Liver (tissue), 8 donors: ENCODE measurements at regions not wholly inside any gene's neighbourhood (a gene's known extent, or its start where the extent isn't known, plus 50 kb on each side); places are given as distances from the start of the nearest gene placed in this dataset.

Source experiments
- DNase-seq: peaks from one replicate; pipeline ENCODE4 v3.0.0-alpha.2; 2017; ENCODE audit warnings: low spot score
- H3K27ac ChIP-seq, 2 donors: one replicate each; pipeline ENCODE4 v1.7.0; 2013; ENCODE audit warnings: inconsistent platforms in 2 of 2, low read length in 2 of 2, control low read depth in 1 of 2, low read depth in 1 of 2, mild to moderate bottlenecking in 1 of 2
- H3K27me3 ChIP-seq, 4 donors: one replicate each; pipeline versions ENCODE4 v1.6.1 to v1.7.0; 2013; ENCODE audit warnings: low read length in 3 of 4, inconsistent platforms in 1 of 4, mild to moderate bottlenecking in 1 of 4, moderate library complexity in 1 of 4; ENCODE audit not compliant: control insufficient read depth in 4 of 4, insufficient read depth in 4 of 4
- H3K36me3 ChIP-seq, 4 donors: one replicate each; pipeline versions ENCODE4 v1.6.1 to v1.7.0; 2013; ENCODE audit warnings: low read length in 3 of 4, mild to moderate bottlenecking in 3 of 4, low read depth in 1 of 4, moderate library complexity in 1 of 4; ENCODE audit not compliant: control insufficient read depth in 4 of 4, insufficient read depth in 3 of 4
- H3K4me1 ChIP-seq, 4 donors: one replicate each; pipeline versions ENCODE4 v1.6.1 to v1.7.0; 2013; ENCODE audit warnings: low read length in 3 of 4, mild to moderate bottlenecking in 3 of 4, moderate library complexity in 1 of 4; ENCODE audit not compliant: control insufficient read depth in 4 of 4, insufficient read depth in 4 of 4
- H3K4me3 ChIP-seq, 3 donors: one replicate each; pipeline versions ENCODE4 v1.6.1 to v1.7.0; 2013; ENCODE audit warnings: low read length in 3 of 3, control low read depth in 1 of 3, low read depth in 1 of 3, mild to moderate bottlenecking in 1 of 3
- H3K9ac ChIP-seq, 2 donors: one replicate each; pipeline ENCODE4 v1.7.0; 2013; ENCODE audit warnings: low read length in 2 of 2, mild to moderate bottlenecking in 2 of 2, moderate library complexity in 2 of 2, control low read depth in 1 of 2, low read depth in 1 of 2
- H3K9me3 ChIP-seq, 4 donors: one replicate each; pipeline versions ENCODE4 v1.6.1 to v1.7.0; 2013; ENCODE audit warnings: low read length in 3 of 4; ENCODE audit not compliant: control insufficient read depth in 4 of 4
- EGR1 ChIP-seq, 2 donors: IDR thresholded peaks; 2 replicates each; pipeline ENCODE4 v1.6.1; 2016 to 2018; ENCODE audit warnings: antibody characterized with exemption in 2 of 2, low read depth in 2 of 2
- FOXA1 ChIP-seq: IDR thresholded peaks from 2 replicates; pipeline ENCODE4 v1.6.1; 2016; ENCODE audit warnings: antibody characterized with exemption
- FOXA2 ChIP-seq: IDR thresholded peaks from 2 replicates; pipeline ENCODE4 v1.6.1; 2016; ENCODE audit warnings: antibody characterized with exemption
- GABPA ChIP-seq, 2 donors: IDR thresholded peaks in 1 of 2; conservative IDR thresholded peaks in 1 of 2; 2 replicates each; pipeline ENCODE4 v1.6.1; 2016; ENCODE audit warnings: antibody characterized with exemption in 2 of 2, mild to moderate bottlenecking in 1 of 2, moderate library complexity in 1 of 2
- HNF4A ChIP-seq, 2 donors: conservative IDR thresholded peaks; 2 replicates each; pipeline ENCODE4 v1.6.1; 2016; ENCODE audit warnings: antibody characterized with exemption in 2 of 2, mild to moderate bottlenecking in 2 of 2
- HNF4G ChIP-seq: IDR thresholded peaks from 2 replicates; pipeline ENCODE4 v1.6.1; 2016; ENCODE audit warnings: antibody characterized with exemption
- JUND ChIP-seq, 2 donors: IDR thresholded peaks; 2 replicates each; pipeline ENCODE4 v1.6.1; 2016; ENCODE audit warnings: antibody characterized with exemption in 2 of 2
- NR2F2 ChIP-seq: IDR thresholded peaks from 2 replicates; pipeline ENCODE4 v1.6.1; 2016; ENCODE audit warnings: antibody characterized with exemption
- RAD21 ChIP-seq, 2 donors: IDR thresholded peaks; 2 replicates each; pipeline ENCODE4 v1.6.1; 2016; ENCODE audit warnings: antibody characterized with exemption in 2 of 2, mild to moderate bottlenecking in 2 of 2
- RXRA ChIP-seq, 2 donors: IDR thresholded peaks; 2 replicates each; pipeline ENCODE4 v1.6.1; 2017 to 2018; ENCODE audit warnings: antibody characterized with exemption in 2 of 2, mild to moderate bottlenecking in 1 of 2
- SP1 ChIP-seq: IDR thresholded peaks from 2 replicates; pipeline ENCODE4 v1.6.1; 2018; ENCODE audit warnings: antibody characterized with exemption, mild to moderate bottlenecking
- TAF1 ChIP-seq: conservative IDR thresholded peaks from 2 replicates; pipeline ENCODE4 v1.6.1; 2016; ENCODE audit warnings: antibody characterized with exemption, mild to moderate bottlenecking
- YY1 ChIP-seq: IDR thresholded peaks from 2 replicates; pipeline ENCODE4 v1.6.1; 2016; ENCODE audit warnings: antibody characterized with exemption, mild to moderate bottlenecking
- WGBS: extraction: QIAGEN DNeasy Blood & Tissue Kit; methylation state at CpG from one replicate; pipeline ENCODE4 v1.1.7; 2013; 5-methylcytosine and 5-hydroxymethylcytosine counted together
- TF ChIP-seq, protein P1 (sequence below): IDR thresholded peaks from 2 replicates; pipeline ENCODE4 v1.6.1; 2016; ENCODE audit warnings: antibody characterized with exemption
- TF ChIP-seq, protein P2 (sequence below): IDR thresholded peaks from 2 replicates; pipeline ENCODE4 v1.6.1; 2016; ENCODE audit warnings: antibody characterized with exemption
- TF ChIP-seq, protein P3 (sequence below): fragments of 150-350 bp; IDR thresholded peaks from 2 replicates; pipeline ENCODE4 v1.5.1; 2017; ENCODE audit warnings: improper control_type of control experiment, low read depth, low read length; ENCODE audit not compliant: missing input control
- TF ChIP-seq, protein P4 (sequence below): IDR thresholded peaks from 2 replicates; pipeline ENCODE4 v1.6.1; 2016; ENCODE audit warnings: antibody characterized with exemption
- TF ChIP-seq, protein P5 (sequence below): IDR thresholded peaks from 2 replicates; pipeline ENCODE4 v1.6.1; 2016; ENCODE audit warnings: antibody characterized with exemption, mild to moderate bottlenecking
- donor health status: healthy.
- donor health status: healthy.
- donor health status: healthy.
- donor health status: healthy.
- donor health status: healthy.

DNA sequence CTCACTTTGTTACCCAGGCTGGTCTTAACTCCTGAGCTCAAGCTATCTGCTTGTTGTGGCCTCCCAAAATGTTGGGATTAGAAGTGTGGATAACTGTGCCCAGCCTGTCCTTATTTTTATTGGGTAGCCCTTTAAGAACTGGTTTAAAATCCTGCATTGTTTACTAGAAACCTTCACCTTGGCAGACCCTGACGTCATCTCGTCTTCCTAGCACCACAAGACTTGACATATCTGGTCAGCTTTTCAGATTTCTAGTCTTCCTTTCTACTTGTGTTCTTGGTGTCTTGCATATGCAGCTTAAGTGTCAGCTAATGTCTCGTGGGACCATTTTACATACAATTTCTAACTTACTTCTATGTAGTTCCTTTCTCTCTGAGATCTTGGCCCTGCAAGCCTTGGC lies 258.9 kb downstream of the IZUMO3 start:
- TF ChIP-seq, protein P1, sequence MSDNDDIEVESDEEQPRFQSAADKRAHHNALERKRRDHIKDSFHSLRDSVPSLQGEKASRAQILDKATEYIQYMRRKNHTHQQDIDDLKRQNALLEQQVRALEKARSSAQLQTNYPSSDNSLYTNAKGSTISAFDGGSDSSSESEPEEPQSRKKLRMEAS, result no peak
- TF ChIP-seq YY1 (no peak), GABPA (IDR thresholded peaks at IDR 0.05 in 1 of 2, conservative IDR thresholded peaks at IDR 0.05 in 1 of 2) (no peak), FOXA2 (no peak), FOXA1 (no peak), NR2F2 (no peak), HNF4G (no peak), EGR1 (IDR thresholded peaks at IDR 0.05; ENCODE audit: low read depth in 2 of 2) (no peak), JUND (IDR thresholded peaks at IDR 0.05) (no peak), SP1 (no peak), TAF1 (no peak), RAD21 (IDR thresholded peaks at IDR 0.05) (no peak), RXRA (IDR thresholded peaks at IDR 0.05) (no peak), HNF4A (conservative IDR thresholded peaks at IDR 0.05) (no peak)
- TF ChIP-seq, protein P2, sequence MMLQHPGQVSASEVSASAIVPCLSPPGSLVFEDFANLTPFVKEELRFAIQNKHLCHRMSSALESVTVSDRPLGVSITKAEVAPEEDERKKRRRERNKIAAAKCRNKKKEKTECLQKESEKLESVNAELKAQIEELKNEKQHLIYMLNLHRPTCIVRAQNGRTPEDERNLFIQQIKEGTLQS, result no peak
- TF ChIP-seq, protein P3, sequence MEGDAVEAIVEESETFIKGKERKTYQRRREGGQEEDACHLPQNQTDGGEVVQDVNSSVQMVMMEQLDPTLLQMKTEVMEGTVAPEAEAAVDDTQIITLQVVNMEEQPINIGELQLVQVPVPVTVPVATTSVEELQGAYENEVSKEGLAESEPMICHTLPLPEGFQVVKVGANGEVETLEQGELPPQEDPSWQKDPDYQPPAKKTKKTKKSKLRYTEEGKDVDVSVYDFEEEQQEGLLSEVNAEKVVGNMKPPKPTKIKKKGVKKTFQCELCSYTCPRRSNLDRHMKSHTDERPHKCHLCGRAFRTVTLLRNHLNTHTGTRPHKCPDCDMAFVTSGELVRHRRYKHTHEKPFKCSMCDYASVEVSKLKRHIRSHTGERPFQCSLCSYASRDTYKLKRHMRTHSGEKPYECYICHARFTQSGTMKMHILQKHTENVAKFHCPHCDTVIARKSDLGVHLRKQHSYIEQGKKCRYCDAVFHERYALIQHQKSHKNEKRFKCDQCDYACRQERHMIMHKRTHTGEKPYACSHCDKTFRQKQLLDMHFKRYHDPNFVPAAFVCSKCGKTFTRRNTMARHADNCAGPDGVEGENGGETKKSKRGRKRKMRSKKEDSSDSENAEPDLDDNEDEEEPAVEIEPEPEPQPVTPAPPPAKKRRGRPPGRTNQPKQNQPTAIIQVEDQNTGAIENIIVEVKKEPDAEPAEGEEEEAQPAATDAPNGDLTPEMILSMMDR, result no peak
- TF ChIP-seq, protein P4, sequence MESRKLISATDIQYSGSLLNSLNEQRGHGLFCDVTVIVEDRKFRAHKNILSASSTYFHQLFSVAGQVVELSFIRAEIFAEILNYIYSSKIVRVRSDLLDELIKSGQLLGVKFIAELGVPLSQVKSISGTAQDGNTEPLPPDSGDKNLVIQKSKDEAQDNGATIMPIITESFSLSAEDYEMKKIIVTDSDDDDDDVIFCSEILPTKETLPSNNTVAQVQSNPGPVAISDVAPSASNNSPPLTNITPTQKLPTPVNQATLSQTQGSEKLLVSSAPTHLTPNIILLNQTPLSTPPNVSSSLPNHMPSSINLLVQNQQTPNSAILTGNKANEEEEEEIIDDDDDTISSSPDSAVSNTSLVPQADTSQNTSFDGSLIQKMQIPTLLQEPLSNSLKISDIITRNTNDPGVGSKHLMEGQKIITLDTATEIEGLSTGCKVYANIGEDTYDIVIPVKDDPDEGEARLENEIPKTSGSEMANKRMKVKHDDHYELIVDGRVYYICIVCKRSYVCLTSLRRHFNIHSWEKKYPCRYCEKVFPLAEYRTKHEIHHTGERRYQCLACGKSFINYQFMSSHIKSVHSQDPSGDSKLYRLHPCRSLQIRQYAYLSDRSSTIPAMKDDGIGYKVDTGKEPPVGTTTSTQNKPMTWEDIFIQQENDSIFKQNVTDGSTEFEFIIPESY, result no peak
- TF ChIP-seq, protein P5, sequence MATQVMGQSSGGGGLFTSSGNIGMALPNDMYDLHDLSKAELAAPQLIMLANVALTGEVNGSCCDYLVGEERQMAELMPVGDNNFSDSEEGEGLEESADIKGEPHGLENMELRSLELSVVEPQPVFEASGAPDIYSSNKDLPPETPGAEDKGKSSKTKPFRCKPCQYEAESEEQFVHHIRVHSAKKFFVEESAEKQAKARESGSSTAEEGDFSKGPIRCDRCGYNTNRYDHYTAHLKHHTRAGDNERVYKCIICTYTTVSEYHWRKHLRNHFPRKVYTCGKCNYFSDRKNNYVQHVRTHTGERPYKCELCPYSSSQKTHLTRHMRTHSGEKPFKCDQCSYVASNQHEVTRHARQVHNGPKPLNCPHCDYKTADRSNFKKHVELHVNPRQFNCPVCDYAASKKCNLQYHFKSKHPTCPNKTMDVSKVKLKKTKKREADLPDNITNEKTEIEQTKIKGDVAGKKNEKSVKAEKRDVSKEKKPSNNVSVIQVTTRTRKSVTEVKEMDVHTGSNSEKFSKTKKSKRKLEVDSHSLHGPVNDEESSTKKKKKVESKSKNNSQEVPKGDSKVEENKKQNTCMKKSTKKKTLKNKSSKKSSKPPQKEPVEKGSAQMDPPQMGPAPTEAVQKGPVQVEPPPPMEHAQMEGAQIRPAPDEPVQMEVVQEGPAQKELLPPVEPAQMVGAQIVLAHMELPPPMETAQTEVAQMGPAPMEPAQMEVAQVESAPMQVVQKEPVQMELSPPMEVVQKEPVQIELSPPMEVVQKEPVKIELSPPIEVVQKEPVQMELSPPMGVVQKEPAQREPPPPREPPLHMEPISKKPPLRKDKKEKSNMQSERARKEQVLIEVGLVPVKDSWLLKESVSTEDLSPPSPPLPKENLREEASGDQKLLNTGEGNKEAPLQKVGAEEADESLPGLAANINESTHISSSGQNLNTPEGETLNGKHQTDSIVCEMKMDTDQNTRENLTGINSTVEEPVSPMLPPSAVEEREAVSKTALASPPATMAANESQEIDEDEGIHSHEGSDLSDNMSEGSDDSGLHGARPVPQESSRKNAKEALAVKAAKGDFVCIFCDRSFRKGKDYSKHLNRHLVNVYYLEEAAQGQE, result no peak
- Histone ChIP-seq H3K27me3 (no peaks in the 10 kb centered on the region), H3K27ac (no peak overlapping the region), H3K9ac (no peak overlapping the region), H3K9me3 (no peaks in the 10 kb centered on the region), H3K4me3 (no peak overlapping the region), H3K36me3 (no peaks in the 10 kb centered on the region), H3K4me1 (no peaks in the 10 kb centered on the region)
- 58% methylated on average over 3 of the region's 3 CpGs for WGBS
- DNase-seq, result no peak
